HCT116 (cell line): ENCODE measurements at regions not wholly inside any gene's neighbourhood (a gene's known extent, or its start where the extent isn't known, plus 50 kb on each side); places are given as distances from the start of the nearest gene placed in this dataset.
A peak's percentile ranks its signal among the peaks of the same experiment; 100 is the strongest.
"Not testable (repeated sequence)": the region's sequence is repeated elsewhere in the genome, so short reads cannot be mapped to it uniquely, and the experiment has no call there.

Source experiments
- ATAC-seq: fragments of 200-7000 bp; cut with Tn5 transposase; 2 replicates; pipeline ENCODE4 v1.9.1; 2020; ENCODE audit warnings: mild to moderate bottlenecking, moderate library complexity
- BruUV-seq: library from RNA; stranded (reverse); fragments of 400-500 nt; replicated peaks from 2 replicates; lab custom pipeline; 2021; lab: Mats Ljungman, UMichigan
- CTCF ChIA-PET: fragments of 300-600 bp; sonication (Branson Sonifier 250); formaldehyde crosslinking; loops from one replicate; lab custom pipeline; 2021; ENCODE audit warnings: antibody characterized with exemption; lab: Charles Lee
- POLR2A ChIA-PET: fragments of 300-600, 350-600 bp; sonication (Branson Sonifier 250); formaldehyde crosslinking; loops from one replicate; lab custom pipeline; 2021; ENCODE audit warnings: antibody characterized with exemption; lab: Charles Lee
- RAD21 ChIA-PET, 2 experiments: fragments of 300-600 bp; sonication (Branson Sonifier 250); formaldehyde crosslinking; loops; one replicate each; lab custom pipeline; 2023; ENCODE audit warnings: low total read pairs in 2 of 2; ENCODE audit not compliant: uncharacterized antibody in 2 of 2, unreplicated experiment in 2 of 2, low non-redundant PET in 1 of 2; lab: Charles Lee
- DNase-seq: peaks from one replicate; pipeline ENCODE4 v3.0.0-alpha.2; 2010; ENCODE audit warnings: low read depth, low spot score
- H2AFZ ChIP-seq: fragments of 200-600 bp; shearing (Covaris generic), sonication (generic); 2 replicates; pipeline ENCODE4 v1.6.1; 2017; ENCODE audit warnings: low read depth, mixed run types, mixed read lengths, antibody characterized with exemption, low read length; ENCODE audit not compliant: poor library complexity, severe bottlenecking
- H3K27ac ChIP-seq: 2 replicates; pipeline ENCODE4 v1.5.1; 2012; ENCODE audit warnings: low read depth, low read length
- H3K27me3 ChIP-seq: fragments of 200-600 bp; sonication (generic); 2 replicates; pipeline ENCODE4 v1.6.1; 2016; ENCODE audit warnings: mixed run types, low read length, mixed read lengths; ENCODE audit not compliant: insufficient read depth
- H3K36me3 ChIP-seq, 2 experiments: fragments of 200-500 bp in 1 of 2; fragments of 200-600 bp in 1 of 2; sonication (Bioruptor generic) in 1 of 2; sonication (generic) in 1 of 2; 2 replicates each; pipeline versions ENCODE4 v1.5.1 to v1.6.1; 2014 to 2016; ENCODE audit warnings: low read length in 2 of 2, inconsistent platforms in 1 of 2, mixed read lengths in 1 of 2, mixed run types in 1 of 2; ENCODE audit not compliant: insufficient read depth in 2 of 2, control insufficient read depth in 1 of 2
- H3K4me1 ChIP-seq, 2 experiments: fragments of 200-600 bp in 1 of 2; sonication (generic) in 1 of 2; 2 replicates each; pipeline versions ENCODE4 v1.5.1 to v1.6.1; 2012 to 2017; ENCODE audit warnings: low read length in 2 of 2, inconsistent platforms in 1 of 2, mild to moderate bottlenecking in 1 of 2, mixed read lengths in 1 of 2, mixed run types in 1 of 2, moderate library complexity in 1 of 2; ENCODE audit not compliant: insufficient read depth in 2 of 2, control insufficient read depth in 1 of 2
- H3K4me2 ChIP-seq: fragments of 200-600 bp; sonication (generic); 2 replicates; pipeline ENCODE4 v1.6.1; 2017; ENCODE audit warnings: mixed run types, low read length, mixed read lengths
- H3K4me3 ChIP-seq, 2 experiments: fragments of 200-600 bp in 1 of 2; sonication (generic) in 1 of 2; replicated peaks in 1 of 2; 2 replicates each; pipeline ENCODE4 v1.5.1; 2011 to 2016; ENCODE audit warnings: low read length in 2 of 2, control low read depth in 1 of 2, low read depth in 1 of 2, mild to moderate bottlenecking in 1 of 2, mixed read lengths in 1 of 2, mixed run types in 1 of 2
- H3K79me2 ChIP-seq: fragments of 200-600 bp; sonication (generic); 2 replicates; pipeline ENCODE4 v1.6.1; 2017; ENCODE audit warnings: mild to moderate bottlenecking, mixed run types, low read length, moderate library complexity, mixed read lengths; ENCODE audit not compliant: insufficient read depth
- H3K9ac ChIP-seq: fragments of 200-600 bp; sonication (generic); 2 replicates; pipeline ENCODE4 v1.6.1; 2016; ENCODE audit warnings: low read length, mixed read lengths
- H3K9me2 ChIP-seq: fragments of 200-600 bp; sonication (generic), shearing (Covaris generic); 2 replicates; pipeline ENCODE4 v1.6.1; 2017; ENCODE audit warnings: mixed run types, mild to moderate bottlenecking, moderate library complexity; ENCODE audit not compliant: insufficient read depth
- H3K9me3 ChIP-seq, 2 experiments: fragments of 200-500 bp in 1 of 2; fragments of 200-600 bp in 1 of 2; sonication (Bioruptor generic) in 1 of 2; sonication (generic) in 1 of 2; 2 replicates each; pipeline ENCODE4 v1.6.1; 2014 to 2017; ENCODE audit warnings: low read length in 2 of 2, mixed read lengths in 2 of 2, inconsistent platforms in 1 of 2, low read depth in 1 of 2, mild to moderate bottlenecking in 1 of 2, mixed run types in 1 of 2, moderate library complexity in 1 of 2; ENCODE audit not compliant: control insufficient read depth in 1 of 2, insufficient read depth in 1 of 2
- H4K20me1 ChIP-seq: fragments of 200-600 bp; sonication (generic), shearing (Covaris generic); 2 replicates; pipeline ENCODE4 v1.6.1; 2017; ENCODE audit warnings: mixed run types, mild to moderate bottlenecking, moderate library complexity; ENCODE audit not compliant: insufficient read depth
- FOSL1 ChIP-seq: IDR thresholded peaks from 2 replicates; pipeline ENCODE4 v1.6.1; 2012; ENCODE audit warnings: low read depth
- RAD21 ChIP-seq: IDR thresholded peaks from 2 replicates; pipeline ENCODE4 v1.6.1; 2012; ENCODE audit warnings: low read depth, mild to moderate bottlenecking
- intact Hi-C: fragments of 100-400 bp; cut with micrococcal nuclease; formaldehyde crosslinking; loops from 2 replicates; pipeline ENCODE4 v1.10.0; 2022
- TF ChIP-seq, protein P1 (sequence below), 3 experiments: fragments of 200-600 bp in 1 of 3; sonication (generic) in 1 of 3; IDR thresholded peaks in 2 of 3; conservative IDR thresholded peaks in 1 of 3; 2 replicates each; pipeline ENCODE4 v1.5.1; 2012 to 2017; ENCODE audit warnings: low read depth in 2 of 3, low read length in 2 of 3, antibody characterized with exemption in 1 of 3, borderline replicate concordance in 1 of 3, control low read depth in 1 of 3, mild to moderate bottlenecking in 1 of 3, mixed read lengths in 1 of 3, mixed run types in 1 of 3, moderate library complexity in 1 of 3; ENCODE audit not compliant: insufficient read depth in 1 of 3

DNA sequence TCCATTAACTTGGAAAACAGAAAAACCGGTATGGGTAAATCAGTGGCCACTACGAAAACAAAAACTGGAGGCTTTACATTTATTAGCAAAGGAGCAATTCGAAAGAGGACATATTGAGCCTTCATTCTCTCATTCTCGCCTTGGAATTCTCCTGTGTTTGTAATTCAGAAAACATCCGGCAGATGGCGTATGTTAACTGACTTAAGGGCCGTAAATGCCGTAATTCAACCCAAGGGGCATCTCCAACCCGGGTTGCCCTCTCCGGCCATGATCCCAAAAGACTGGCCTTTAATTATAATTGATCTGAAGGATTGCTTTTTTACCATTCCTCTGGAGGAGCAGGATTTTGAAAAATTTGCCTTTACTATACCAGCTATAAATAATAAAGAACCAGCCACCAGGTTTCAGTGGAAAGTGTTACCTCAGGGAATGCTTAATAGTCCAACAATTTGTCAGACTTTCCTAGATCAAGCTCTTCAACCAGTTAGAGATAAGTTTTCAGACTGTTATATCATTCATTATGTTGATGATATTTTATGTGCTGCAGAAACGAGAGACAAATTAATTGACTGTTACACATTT, 160.9 kb downstream of the GPX5 start:
- RAD21 ChIA-PET = interaction anchor here in 1 of 2 experiments (0.6 kb wide), 1 partner anchor 176 kb away, joined by 3 read pairs; no protein-coding TSS in a partner anchor
- TF ChIP-seq RAD21 = peak; percentile 88
- TF ChIP-seq, protein P1, sequence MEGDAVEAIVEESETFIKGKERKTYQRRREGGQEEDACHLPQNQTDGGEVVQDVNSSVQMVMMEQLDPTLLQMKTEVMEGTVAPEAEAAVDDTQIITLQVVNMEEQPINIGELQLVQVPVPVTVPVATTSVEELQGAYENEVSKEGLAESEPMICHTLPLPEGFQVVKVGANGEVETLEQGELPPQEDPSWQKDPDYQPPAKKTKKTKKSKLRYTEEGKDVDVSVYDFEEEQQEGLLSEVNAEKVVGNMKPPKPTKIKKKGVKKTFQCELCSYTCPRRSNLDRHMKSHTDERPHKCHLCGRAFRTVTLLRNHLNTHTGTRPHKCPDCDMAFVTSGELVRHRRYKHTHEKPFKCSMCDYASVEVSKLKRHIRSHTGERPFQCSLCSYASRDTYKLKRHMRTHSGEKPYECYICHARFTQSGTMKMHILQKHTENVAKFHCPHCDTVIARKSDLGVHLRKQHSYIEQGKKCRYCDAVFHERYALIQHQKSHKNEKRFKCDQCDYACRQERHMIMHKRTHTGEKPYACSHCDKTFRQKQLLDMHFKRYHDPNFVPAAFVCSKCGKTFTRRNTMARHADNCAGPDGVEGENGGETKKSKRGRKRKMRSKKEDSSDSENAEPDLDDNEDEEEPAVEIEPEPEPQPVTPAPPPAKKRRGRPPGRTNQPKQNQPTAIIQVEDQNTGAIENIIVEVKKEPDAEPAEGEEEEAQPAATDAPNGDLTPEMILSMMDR (IDR thresholded peaks at IDR 0.05 in 2 of 3, conservative IDR thresholded peaks at IDR 0.05 in 1 of 3; ENCODE audit: borderline replicate concordance in 1 of 3, insufficient read depth in 1 of 3, low read depth in 2 of 3, low read length in 2 of 3) = peak; percentile 58 to 65 (median 61); a peak in 5 of 6 replicates
- TF ChIP-seq, all 23 proteins: peak for 2; not testable (repeated sequence) for 21
- H3K9me2 ChIP-seq, H3K79me2 ChIP-seq, H3K27ac ChIP-seq, POLR2A ChIA-PET, H3K9me3 ChIP-seq, H4K20me1 ChIP-seq, BruUV-seq, H3K36me3 ChIP-seq, H3K27me3 ChIP-seq: not testable (repeated sequence)
- peak; percentile 42; the same call in 1 of the 2 replicates for ATAC-seq
- Histone ChIP-seq H3K4me2 (peak overlapping the region; percentile 39), H2AFZ (peak overlapping the region; percentile 79), H3K9ac (peak overlapping the region; percentile 6; the same call in 1 of the 2 replicates), H3K4me3 (peak overlapping the region; percentile 3 to 6; a peak in 1 of 4 replicates), H3K4me1 (peaks cover 3 to 13% of the 10 kb centered on the region in 2 experiments; a peak in 3 of 4 replicates)
- DNase-seq = peak; percentile 77
- CTCF ChIA-PET = interaction anchor here (0.9 to 1.1 kb wide), 3 partner anchors 152 to 541 kb away, joined by 3 to 4 read pairs (median 3); no protein-coding TSS in a partner anchor
- intact Hi-C loops = loop anchor here (1.0 to 10.0 kb wide), 7 partner anchors 151 to 903 kb away; no protein-coding TSS in a partner anchor

DNA sequence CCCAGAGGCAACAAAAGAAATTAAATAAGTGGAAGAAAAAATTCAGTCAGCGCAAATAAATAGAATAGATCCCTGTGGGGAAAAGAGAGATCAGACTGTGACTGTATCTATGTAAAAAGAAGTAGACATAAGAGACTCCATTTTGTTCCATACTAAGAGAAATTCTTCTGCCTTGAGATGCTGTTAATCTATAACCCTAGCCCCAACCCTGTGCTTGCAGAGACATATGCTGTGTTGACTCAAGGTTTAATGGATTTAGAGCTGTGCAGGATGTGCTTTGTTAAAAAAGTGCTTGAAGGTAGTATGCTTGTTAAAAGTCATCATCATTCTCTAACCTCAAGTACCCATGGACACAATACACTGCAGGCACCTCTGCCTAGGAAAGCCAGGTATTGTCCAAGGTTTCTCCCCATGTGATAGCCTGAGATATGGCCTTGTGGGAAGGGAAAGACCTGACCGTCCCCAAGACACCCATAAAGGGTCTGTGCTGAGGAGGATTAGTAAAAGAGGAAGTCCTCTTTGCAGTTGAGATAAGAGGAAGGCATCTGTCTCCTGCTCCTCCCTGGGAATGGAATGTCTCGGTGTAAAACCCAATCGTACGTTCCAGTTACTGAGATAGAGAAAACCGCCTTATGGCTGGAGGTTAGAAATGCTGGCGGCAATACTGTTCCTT, 161.8 kb downstream of the GPX5 start:
- POLR2A ChIA-PET = not testable (repeated sequence)

DNA sequence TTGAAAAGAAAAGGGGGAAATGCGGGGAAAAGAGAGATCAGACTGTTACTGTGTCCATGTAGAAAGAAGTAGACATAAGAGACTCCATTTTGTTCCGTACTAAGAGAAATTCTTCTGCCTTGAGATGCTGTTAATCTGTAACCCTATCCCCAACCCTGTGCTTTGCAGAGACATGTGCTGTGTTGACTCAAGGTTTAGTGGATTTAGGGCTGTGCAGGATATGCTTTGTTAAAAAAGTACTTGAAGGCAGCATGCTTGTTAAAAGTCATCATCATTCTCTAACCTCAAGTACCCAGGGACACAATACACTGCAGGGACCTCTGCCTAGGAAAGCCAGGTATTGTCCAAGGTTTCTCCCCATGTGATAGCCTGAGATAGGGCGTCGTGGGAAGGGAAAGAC, 166.3 kb downstream of the GPX5 start:
- BruUV-seq, H3K79me2 ChIP-seq, H3K9me3 ChIP-seq, H3K9me2 ChIP-seq, H3K4me2 ChIP-seq, POLR2A ChIA-PET, H3K4me1 ChIP-seq, H3K4me3 ChIP-seq, ATAC-seq, H2AFZ ChIP-seq, H3K27ac ChIP-seq, DNase-seq, H4K20me1 ChIP-seq, H3K9ac ChIP-seq, CTCF ChIA-PET, intact Hi-C loops, H3K27me3 ChIP-seq, RAD21 ChIA-PET, H3K36me3 ChIP-seq: not testable (repeated sequence)

More for the DNA sequence above, 161.8 kb downstream of the GPX5 start:
- intact Hi-C loops = loop anchor here (2.0 to 10.0 kb wide), 5 partner anchors 209 to 539 kb away; no protein-coding TSS in a partner anchor
- H3K9me2 ChIP-seq, H3K27me3 ChIP-seq, DNase-seq, H3K4me2 ChIP-seq, H4K20me1 ChIP-seq, H3K27ac ChIP-seq, H3K9ac ChIP-seq, ATAC-seq, H3K79me2 ChIP-seq, H3K4me3 ChIP-seq, H3K9me3 ChIP-seq, BruUV-seq, H3K36me3 ChIP-seq: not testable (repeated sequence)
- CTCF ChIA-PET = interaction anchor here (0.9 to 1.1 kb wide), 3 partner anchors 152 to 540 kb away, joined by 3 to 4 read pairs (median 3); no protein-coding TSS in a partner anchor
- TF ChIP-seq FOSL1 = 0 out of 2 replicates have a peak, but pooled peaks have one; percentile 2
- peak overlapping the region; percentile 79 for H2AFZ ChIP-seq
- peaks cover 3 to 13% of the 10 kb centered on the region in 2 experiments; a peak in 3 of 4 replicates for H3K4me1 ChIP-seq
- RAD21 ChIA-PET = interaction anchor here in 1 of 2 experiments (0.6 kb wide), 1 partner anchor 175 kb away, joined by 3 read pairs; no protein-coding TSS in a partner anchor
